ENCODE measurements at regions not wholly inside any gene's neighbourhood (a gene's known extent, or its start where the extent isn't known, plus 50 kb on each side); places are given as distances from the start of the nearest gene placed in this dataset.

GRCh38 chr1:177650947-177651346, 318.9 kb downstream of the SEC16B start:
- Histone ChIP-seq H3K27ac (no peak overlapping the region), H3K4me3 (no peak overlapping the region), H3K9me3 (replicated peaks in 1 of 3) (no peaks in the 10 kb centered on the region), H3K4me1 (replicated peaks in 1 of 2) (no peaks in the 10 kb centered on the region), H3K36me3 (replicated peaks in 1 of 2) (no peaks in the 10 kb centered on the region), H3K27me3 (no peaks in the 10 kb centered on the region)
- no peak for TF ChIP-seq POLR2A (IDR thresholded peaks at IDR 0.05)
- TF ChIP-seq, protein P1, sequence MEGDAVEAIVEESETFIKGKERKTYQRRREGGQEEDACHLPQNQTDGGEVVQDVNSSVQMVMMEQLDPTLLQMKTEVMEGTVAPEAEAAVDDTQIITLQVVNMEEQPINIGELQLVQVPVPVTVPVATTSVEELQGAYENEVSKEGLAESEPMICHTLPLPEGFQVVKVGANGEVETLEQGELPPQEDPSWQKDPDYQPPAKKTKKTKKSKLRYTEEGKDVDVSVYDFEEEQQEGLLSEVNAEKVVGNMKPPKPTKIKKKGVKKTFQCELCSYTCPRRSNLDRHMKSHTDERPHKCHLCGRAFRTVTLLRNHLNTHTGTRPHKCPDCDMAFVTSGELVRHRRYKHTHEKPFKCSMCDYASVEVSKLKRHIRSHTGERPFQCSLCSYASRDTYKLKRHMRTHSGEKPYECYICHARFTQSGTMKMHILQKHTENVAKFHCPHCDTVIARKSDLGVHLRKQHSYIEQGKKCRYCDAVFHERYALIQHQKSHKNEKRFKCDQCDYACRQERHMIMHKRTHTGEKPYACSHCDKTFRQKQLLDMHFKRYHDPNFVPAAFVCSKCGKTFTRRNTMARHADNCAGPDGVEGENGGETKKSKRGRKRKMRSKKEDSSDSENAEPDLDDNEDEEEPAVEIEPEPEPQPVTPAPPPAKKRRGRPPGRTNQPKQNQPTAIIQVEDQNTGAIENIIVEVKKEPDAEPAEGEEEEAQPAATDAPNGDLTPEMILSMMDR (IDR thresholded peaks at IDR 0.05): no peak
- DNase-seq: peak in 1 of 7 donors; percentile 78
- intact Hi-C loops (cut with DNase I): no loop called here
- 73 to 76% (median 75%) methylated on average over 3 of the region's 3 CpGs for WGBS, 4 donors

- no peaks in the 10 kb centered on the region for H3K36me3 ChIP-seq (replicated peaks in 1 of 2)
- DNase-seq: no peak
- H3K4me1 ChIP-seq (replicated peaks in 1 of 2): no peaks in the 10 kb centered on the region
- H3K27ac ChIP-seq: no peak overlapping the region
- H3K4me3 ChIP-seq: no peak overlapping the region
- H3K9me3 ChIP-seq (replicated peaks in 1 of 3): no peaks in the 10 kb centered on the region
- intact Hi-C loops (cut with DNase I): no loop called here
- 63 to 76% (median 69%) methylated on average over 4 to 6 of the region's 6 CpGs for WGBS, 4 donors
- TF ChIP-seq, protein P1 (IDR thresholded peaks at IDR 0.05): no peak
- no peak for TF ChIP-seq POLR2A (IDR thresholded peaks at IDR 0.05)
- no peaks in the 10 kb centered on the region for H3K27me3 ChIP-seq
Observed at GRCh38 chr1:177648731-177649265, 321.1 kb downstream of the SEC16B start.

GRCh38 chr1:177648138-177648537, 321.7 kb downstream of the SEC16B start:
- WGBS, 4 donors: 80 to 100% (median 87%) methylated on average over 1 of the region's 1 CpG
- no peak for TF ChIP-seq POLR2A (IDR thresholded peaks at IDR 0.05)
- TF ChIP-seq, protein P1 (IDR thresholded peaks at IDR 0.05): no peak
- no peak for DNase-seq
- Histone ChIP-seq H3K4me1 (replicated peaks in 1 of 2) (no peaks in the 10 kb centered on the region), H3K27me3 (no peaks in the 10 kb centered on the region), H3K36me3 (replicated peaks in 1 of 2) (no peaks in the 10 kb centered on the region), H3K27ac (no peak overlapping the region), H3K4me3 (no peak overlapping the region), H3K9me3 (replicated peaks in 1 of 3) (no peaks in the 10 kb centered on the region)
- intact Hi-C loops (cut with DNase I): no loop called here

GRCh38 chr1:177646757-177647730, 322.8 kb downstream of the SEC16B start:
- no peak overlapping the region for H3K27ac ChIP-seq
- WGBS, 4 donors: 75 to 81% (median 78%) methylated on average over 4 of the region's 4 CpGs
- intact Hi-C loops (cut with DNase I): no loop called here
- no peaks in the 10 kb centered on the region for H3K27me3 ChIP-seq
- TF ChIP-seq, protein P1 (IDR thresholded peaks at IDR 0.05): no peak
- TF ChIP-seq POLR2A (IDR thresholded peaks at IDR 0.05): no peak
- no peaks in the 10 kb centered on the region for H3K9me3 ChIP-seq (replicated peaks in 1 of 3)
- no peaks in the 10 kb centered on the region for H3K4me1 ChIP-seq (replicated peaks in 1 of 2)
- H3K36me3 ChIP-seq (replicated peaks in 1 of 2): no peaks in the 10 kb centered on the region
- DNase-seq: no peak
- H3K4me3 ChIP-seq: no peak overlapping the region

All from adrenal gland (tissue), 9 donors.